HG02610 (cell line): ENCODE measurements at regions not wholly inside any gene's neighbourhood (a gene's known extent, or its start where the extent isn't known, plus 50 kb on each side); places are given as distances from the start of the nearest gene placed in this dataset.

Source experiments
- ATAC-seq: cut with Tn5 transposase; IDR thresholded peaks from one replicate; pipeline ENCODE4 v1.9.1; 2021; ENCODE audit warnings: mild to moderate bottlenecking, moderate library complexity; ENCODE audit not compliant: unreplicated experiment

DNA sequence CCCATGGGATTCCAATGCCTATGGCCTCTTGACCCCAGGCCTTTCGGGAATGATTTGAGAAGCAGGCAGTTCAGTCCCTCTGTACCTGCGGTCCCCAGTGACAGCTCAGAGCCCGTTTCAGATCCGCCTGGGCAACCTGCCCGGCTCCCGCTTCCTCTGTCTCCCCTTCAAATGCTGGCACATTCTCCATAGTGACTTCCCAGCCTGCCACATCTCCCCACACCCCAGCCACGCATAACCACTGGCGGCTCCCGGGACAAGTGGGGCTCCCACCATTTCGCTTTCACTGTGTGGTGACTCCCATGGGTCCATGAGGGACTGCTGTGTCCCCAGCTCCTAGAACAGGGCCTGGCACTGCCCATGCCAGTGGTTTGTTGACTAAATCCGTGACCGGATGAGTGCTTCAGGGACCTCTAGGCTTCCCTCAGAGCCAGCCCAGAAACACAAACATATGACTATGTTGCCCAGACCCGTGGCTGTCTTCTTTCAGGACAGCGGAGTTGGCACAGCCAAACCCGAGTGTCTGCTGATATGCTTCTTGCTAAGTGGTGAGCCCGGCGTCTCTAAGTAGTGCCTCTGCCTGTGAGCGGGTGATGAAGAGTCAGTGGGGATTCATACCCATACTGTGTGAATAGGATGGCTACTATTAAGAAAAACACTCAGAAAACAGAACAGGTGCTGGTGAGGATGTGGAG is 91.2 kb downstream of the GLI2 start:
- no peak for ATAC-seq

DNA sequence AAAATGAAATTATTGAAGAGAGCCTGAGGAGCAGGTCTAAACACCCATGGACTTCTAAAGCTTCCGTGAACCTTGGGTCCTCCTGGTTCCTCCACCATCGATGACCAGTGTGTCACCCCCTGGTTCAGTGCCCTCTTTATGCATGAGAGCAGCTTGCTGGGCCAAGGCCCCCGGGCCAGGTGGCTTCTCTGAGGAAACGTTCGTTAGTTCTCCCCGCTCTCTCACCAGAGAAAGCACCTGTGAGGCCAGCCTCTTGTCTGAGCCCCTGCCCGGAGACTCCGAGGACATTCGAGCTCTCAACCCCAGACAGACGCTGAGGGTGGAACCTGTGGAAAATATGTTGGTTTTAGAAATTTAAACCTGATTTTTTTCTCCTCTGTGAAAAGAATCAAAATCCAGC is 92.4 kb downstream of the GLI2 start:
- ATAC-seq = no peak

DNA sequence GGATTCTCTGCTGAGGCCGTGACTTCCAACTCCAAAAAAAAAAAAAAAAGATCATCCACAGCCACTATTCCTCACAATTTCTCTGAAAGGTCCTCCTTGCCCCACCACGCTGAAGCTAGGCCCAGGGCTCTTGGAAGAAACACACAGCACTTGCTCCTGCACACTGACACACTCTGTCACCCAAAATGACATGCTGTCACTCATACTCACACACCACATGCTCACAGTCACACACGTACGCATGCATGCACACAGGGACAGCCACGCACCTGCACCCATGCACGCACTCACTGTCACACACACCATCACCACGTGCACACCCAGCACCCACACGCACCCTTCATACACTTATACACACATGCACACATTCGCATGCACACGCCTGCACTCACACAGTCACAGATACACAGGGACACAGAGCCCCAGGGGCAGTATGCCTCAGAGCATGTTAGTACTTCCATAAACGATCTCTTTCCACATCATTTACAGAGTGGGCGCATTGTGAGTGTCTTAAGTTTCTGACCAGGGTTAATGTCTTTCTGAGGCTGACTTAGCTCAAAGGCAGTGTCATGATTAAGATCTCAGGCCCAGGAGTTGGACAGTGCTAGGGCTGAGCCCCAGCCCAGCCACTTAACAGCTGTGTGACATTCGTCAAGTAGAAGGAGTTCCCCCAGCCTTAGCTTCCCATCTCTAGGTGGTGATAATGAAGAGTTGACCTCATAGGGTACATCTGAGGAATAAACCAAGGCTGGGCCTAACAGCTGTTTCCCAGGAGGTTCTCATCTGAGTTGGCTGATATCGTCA is 93.4 kb downstream of the GLI2 start:
- ATAC-seq = no peak

DNA sequence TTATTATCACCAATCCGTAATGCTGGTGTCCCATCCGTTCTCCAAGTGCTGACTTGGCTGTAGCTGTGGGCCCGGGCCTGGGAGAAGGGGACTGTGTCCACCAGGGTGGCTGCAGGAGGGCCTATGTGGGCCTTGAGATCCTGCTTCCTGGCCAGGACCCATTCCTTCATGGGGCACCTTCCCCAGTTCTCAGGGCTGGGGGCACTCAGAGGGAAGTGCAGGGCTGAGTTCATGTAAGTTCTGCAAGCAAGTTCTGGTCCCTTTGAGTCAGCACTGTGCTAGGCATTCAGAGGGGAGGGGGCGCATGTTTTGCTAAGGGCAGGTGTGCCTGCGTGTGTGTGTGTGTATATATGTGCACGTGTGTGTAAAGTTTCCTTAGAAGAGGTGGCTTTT is 94.0 kb downstream of the GLI2 start:
- ATAC-seq = no peak

DNA sequence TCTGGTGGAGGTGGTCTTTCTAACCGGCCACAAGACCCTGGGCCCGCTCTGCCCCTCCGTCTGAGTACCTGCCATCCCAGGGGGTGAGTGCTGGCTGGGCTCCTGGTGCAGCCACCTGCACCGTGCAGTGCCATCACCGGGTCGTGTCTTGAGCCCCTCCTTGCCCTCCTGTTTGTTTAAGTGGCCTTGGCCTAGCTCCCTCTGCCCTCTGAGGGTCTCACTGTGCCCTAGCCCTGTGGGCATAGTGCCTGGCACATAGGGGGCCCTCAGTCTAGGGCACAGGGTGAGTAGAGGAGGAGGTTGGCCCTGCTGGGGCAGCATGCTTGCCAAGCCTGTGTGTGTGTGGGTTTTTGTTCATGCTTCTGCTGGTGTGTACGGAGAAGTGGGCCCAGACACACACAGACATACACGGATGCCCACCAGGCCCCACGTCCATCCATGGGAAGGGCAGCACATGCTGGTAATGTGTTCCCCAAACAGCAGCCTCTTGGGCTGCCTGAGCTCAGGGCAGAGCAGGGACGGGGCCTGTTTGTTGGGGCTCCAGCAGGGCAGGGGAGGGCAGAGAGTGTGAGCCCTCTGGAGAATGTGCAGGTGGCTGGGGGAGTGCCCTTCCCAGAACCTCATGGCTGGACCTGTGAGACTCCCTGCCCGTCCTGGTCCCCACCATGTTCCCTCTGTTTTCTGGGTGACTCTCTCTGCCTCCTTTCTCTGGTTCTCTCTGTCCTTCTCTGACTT is 94.6 kb downstream of the GLI2 start:
- ATAC-seq = no peak

DNA sequence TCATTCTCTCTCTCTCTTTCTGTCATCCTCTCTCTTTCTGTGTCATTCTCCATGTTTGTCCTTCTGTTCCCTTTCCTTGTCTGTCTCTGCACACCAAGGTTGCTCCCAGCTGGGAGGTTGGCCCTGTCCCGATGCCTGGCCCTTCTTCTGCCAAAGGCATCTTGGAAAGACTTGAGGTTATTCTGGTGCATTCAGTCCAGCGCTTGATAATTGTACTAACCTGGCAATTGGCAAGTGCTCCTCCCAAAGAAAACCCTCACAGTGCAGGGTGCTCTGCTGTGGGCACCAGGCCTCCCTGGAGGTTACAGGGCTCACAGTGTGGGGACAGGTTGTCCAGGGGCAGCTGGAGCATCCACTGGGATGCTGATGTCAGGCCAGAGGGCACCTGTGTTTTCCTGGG is 95.4 kb downstream of the GLI2 start:
- no peak for ATAC-seq

DNA sequence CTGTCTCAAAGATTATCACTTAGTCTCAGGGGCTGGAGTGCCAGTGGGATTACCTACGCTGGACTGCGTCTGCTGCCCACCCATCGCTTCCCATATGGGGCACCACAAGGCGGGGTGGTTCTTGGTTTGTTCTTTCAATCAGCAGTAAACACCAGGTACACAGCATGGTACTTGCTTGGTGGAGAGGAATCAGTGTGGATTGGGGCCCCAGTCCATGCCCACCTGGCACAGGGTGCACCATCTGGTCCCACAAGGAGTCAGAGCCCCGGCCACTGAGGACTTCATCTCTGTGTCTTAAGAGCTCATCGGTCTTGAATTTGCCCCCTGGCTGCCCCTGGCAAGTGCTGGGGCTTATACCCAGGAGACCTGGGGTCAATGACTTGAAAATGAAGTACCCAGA is 96.2 kb downstream of the GLI2 start:
- no peak for ATAC-seq

DNA sequence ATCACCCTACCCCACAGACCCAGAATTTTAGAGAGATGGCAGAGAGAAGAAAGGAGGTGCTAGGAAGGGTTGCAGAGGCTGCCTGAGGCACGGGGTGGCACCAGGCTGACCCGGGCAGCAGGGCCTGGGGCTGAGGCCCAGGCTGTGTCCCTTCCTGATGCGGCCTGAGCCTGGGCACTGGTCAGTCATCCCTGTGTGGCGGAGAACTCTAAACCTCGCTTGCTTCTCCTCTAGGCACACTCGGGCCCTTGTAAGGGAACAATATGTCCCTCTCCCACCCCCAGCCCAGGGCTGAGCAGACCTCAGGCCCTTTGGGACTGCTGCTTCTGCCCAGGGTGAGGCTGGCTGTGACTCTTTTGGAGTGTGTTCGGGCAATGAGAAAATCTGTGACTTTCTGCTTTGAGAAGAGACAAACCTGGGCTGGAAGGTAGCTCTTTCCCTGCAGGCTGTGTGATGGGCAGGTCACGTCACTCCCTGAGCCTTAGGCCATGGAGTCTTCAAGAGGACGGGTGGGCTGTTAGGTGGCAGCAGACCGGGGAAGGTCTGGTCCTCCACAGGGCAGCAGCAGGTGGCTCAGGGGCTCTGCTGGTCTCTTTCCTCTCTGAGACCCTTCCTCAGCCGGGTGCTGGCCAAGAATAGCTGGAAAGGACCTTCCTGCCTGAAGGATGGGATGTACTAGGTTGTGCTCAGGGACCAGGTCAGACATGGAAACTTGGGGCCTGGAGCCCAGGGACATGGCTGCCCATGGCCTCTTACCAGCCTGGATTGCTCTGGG is 96.8 kb downstream of the GLI2 start:
- ATAC-seq = no peak

DNA sequence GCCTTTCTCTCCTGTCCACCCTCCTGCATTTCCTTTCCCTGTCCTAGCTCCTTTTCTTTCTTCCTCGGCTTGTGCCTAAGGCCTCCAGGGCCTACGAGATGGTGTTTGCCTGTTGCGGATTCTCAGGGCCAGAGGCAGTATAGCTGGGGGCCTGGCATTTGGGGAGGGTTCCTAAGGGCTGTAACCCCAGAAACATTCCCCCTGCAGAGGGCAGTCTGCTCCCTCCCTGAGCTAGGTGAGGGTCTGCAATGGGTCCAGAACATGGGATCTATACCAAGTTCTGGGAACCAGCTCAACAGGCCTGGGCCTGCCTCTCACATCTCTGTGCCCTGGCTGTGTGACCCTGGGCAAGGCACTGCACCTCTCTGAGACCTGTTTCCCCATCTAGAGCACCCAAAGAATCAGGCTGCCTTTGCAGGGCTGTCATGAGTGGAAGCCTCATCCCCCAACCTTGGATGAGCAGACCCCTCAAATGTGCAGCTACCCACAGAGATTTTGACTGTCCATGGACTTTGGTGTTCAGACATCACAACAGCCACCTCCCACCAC is 97.5 kb downstream of the GLI2 start:
- no peak for ATAC-seq

DNA sequence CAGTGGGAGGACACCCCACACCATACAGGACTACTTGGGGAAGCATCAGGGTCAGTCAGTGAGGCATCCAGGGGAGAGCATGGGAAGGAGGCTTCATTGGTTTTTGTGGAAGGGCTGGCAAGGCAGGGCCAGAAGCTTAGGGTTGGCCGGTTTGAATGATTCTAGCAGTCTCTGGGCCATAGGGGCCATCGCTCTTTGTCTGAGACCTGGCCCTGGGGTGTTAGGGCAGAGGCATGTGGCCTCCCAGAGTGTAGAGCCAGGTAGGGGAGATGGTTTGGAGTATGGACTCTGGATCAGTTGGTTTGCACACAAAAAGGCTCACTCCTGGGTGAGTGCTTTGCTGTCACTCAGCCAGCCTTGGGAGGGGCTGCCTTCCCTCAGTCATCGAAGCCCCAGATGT is 98.5 kb downstream of the GLI2 start:
- ATAC-seq = no peak

DNA sequence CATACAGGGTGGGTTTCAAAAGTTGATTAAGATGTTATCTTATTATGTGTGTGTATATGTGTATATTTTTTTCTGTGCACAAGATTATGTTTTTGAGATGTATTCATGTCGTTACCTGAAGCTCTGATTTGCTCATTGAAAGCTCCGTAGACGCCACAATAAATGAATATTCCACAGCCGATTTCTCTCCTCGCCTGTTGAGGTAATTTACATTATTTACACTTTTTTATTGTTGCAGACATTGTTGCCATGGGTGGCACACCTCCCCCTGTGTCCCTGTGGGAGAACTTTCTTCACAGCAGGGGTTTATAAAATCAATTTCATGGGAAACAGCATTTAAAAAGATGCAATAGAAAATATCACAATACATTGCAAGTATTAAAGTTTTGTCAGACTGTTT is 100.6 kb downstream of the GLI2 start:
- no peak for ATAC-seq

DNA sequence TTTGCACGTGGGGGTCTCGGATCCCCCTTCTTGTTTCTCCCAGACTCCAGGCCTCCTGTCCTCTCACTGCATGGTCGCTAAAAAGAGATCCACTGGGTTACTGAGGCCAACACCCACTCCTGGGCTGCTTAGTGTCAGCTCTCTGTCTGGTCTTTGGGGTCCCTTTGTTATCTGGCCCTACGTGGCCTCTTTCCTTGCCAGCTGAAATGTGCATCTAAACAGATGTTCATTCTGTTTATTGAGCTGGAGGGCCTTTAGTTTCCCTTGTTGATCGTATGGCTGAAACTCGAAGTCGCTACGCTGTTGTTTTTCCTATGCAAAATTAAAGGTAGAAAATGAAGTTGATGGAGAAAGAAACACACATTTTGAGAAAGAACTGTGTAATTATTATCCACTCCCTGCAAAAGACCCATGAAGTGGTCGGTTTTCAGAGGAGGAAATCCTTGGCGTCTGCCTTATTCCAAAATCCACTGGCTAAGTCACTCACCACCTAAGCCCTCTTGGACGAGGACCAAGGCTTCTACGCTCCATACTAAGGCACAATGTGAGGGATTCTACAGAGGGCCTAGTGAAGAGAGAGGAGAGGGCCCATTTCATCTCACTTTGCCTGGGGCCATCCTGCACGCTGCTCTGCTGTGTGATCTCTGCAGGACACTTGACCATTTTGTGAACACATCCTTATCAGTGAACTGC is 105.3 kb downstream of the GLI2 start:
- ATAC-seq = no peak

DNA sequence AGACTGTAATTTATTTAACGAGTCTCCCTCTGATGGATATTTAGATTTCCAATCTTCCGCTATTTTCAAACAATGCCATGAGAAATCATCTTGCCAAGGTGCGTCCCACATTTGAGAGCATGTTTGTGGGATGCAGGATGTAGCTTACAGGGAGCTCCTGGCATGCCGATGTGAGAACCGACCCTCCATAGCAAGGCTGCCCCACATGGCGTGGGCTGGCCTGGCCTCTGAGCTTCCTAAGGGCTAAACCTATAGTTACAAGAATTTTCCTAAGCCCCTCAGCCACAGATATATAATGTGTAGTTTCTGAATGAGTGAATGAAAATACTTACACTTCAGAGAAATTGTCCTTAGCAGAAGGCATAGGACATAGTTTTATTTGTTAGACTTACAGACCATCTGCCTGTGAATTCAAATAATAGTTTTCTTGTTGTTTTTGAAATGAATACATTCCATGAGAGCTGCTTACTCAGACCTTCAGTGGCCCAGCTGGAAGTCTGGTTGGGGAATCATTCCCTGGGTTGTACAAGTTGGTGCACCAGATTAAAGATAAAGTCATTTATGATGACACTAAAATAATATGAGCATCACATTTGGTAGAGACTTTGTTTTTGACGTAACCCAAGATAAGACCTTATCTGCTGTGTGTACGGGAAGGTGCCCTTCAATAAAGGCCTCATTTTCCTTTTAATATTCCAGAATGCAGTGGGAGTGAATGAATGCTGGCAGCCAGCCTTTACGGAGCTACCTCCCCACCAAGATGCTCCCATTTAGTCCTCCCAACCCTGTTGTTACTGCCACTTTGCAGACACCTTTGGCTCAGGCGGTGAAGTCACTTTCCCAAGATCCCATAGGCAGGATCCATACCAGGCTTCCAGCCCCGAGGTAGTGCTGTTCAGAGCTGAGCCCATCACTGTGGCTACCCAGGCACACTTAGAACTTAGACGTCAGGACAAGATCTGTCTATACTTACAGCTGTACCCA is 107.1 kb downstream of the GLI2 start:
- no peak for ATAC-seq

DNA sequence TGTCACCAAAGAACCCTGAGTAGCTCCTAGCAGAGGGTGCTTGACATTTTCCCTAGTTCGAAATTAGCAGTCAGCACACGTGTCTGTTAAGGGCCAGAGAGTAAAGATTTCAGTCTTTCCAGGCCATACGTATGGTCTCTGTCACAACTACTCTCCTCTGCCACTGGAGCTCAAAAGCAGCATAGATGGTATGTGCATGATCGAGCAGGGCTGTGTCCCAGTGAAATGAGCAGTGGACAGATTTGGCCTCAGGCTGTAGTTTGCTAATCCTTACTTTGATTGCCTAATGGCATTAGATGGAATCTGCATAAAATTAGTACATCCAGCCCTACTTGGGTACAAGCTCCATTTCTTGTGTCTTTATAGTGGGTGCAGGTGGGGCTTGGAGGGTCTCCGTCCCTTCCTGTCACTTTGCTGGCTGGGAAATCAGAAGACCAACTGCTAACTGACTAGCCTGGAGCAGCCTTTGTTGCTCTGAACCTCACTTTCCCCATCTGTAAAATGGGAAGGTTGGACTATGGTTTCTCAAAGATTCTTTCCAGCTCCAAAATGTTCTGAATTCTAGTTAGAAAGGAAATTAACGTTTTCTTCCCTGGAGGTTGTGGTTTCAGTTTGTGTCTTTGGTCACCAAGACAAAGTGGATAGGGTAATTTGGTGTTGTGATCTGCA is 108.5 kb downstream of the GLI2 start:
- no peak for ATAC-seq

DNA sequence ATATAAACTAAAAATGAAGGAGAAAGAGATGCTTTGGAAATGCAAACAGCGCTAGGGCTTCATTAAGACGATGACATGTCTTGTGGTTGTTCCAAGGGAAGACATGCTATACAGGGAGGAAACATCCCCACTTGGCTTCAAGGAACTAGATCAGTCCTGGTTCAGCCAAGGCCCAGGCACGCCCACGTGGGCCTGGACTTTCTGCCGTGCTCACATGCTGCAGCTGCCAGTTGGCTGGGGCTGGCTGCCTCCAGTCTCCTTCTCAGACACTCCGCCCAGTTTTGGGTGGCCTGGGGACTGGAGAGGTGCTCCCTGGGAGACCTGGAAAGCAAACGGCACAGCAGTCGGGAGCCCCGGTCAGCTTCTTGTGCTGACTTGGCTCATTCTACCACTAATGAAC is 109.6 kb downstream of the GLI2 start:
- no peak for ATAC-seq

DNA sequence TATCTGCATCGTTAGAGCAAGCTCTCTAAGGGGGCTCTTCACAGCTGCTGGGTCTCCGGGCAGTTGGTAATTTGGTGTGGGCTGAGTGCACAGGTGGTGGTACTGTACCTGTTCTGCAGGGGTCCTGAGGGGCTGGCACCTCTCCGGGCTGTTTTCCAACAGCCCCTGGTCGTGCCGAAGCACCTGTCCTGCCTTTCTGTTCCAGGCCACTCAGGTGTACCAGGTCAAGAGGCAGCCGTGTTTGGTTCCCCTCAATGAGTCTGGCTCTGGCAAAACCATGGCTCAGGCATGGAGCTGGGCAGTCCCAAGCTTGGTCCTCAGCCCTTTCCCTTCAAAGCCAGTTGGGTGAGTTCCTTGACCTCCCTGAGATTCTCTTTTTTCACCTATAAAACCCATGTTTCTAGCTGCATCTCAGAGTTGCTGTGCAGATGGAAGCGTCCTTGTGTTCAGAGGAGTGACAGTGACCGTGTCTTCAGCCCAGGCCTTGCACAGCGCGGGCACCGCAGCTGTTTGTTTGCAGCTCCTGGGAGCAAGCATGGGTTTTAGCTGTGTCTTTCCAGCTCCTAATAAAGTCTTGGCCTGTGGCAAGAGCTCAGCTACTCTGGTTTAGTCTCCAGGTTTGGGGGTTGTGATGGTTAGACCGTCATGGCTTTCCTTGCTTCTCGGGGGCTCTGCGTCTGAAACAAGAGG is 110.9 kb downstream of the GLI2 start:
- ATAC-seq = no peak

DNA sequence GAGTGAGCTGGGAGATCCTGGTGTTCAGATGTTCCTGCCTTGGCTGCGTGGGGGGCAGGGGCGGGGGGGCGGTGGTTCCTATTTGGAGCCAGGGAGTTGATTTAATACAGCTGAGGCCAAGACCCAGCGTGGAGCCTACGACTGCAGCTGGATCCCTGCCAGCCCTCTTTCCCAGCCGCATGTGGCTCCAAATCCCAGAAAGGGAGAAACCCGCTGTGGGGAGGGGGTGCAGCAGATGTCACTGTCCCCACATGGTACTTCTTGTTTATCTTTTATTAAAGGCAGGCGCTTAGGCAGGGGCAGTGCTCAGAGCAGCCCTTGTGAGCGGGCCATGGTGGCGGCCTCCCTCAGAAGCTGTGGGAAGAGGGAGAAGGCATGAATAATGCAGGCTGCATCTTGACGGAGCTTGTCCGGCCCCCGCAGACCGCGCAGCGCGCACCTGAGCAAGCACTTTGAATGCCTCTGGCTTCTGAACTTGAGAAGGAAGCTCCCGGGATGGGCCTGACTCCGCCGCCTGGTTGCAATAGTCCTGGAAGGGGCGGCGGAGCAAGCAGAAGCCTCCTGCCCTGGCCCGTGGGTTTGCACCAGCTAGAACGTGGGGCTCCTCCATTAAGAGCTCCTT is 112.1 kb downstream of the GLI2 start:
- no peak for ATAC-seq

DNA sequence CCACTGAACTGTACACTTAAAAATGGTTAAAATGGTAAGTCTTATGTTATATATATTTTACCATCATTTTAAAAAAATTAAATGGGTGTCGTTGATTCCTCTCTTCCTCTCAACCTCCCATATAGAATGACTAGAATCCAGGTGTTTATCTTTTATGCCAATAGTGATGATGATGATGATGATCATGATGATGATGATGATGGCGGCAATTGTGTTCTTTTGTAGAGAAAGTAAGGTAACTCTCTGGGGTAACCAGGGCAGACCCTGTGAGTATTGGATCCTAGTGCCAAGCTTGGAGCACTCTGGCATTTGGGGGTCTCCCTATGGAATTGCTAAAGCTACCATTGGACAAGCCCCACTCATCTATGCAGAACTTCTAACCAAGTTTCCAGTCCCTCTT is 113.6 kb downstream of the GLI2 start:
- ATAC-seq = no peak
